ENCODE measurements at regions not wholly inside any gene's neighbourhood (a gene's known extent, or its start where the extent isn't known, plus 50 kb on each side); places are given as distances from the start of the nearest gene placed in this dataset.

- intact Hi-C loops (cut with DNase I), result loop anchor here (10.0 kb wide), 2 partner anchors 185 to 625 kb away; partner anchors contain the start of gene UBE2E3
- no peaks in the 10 kb centered on the region for H3K36me3 ChIP-seq
- no peak overlapping the region for H3K27ac ChIP-seq
- no peaks in the 10 kb centered on the region for H3K27me3 ChIP-seq
- peaks cover 0 to 8% (median 7%) of the 10 kb centered on the region in 4 donors for H3K4me1 ChIP-seq
- no peaks in the 10 kb centered on the region for H3K9me3 ChIP-seq
- TF ChIP-seq EP300 (IDR thresholded peaks at IDR 0.05), result no peak
- TF ChIP-seq POLR2AphosphoS5 (IDR thresholded peaks at IDR 0.05), result no peak
- TF ChIP-seq CTCF (IDR thresholded peaks at IDR 0.05), result no peak
- TF ChIP-seq POLR2A (IDR thresholded peaks at IDR 0.05), result no peak
- H3K4me3 ChIP-seq, result no peak overlapping the region
- DNase-seq, result no peak
- WGBS, 2 donors, result 77 to 80% methylated on average over 1 of the region's 1 CpG
Measured at GRCh38 chr2:180359522-180360282, 352.6 kb upstream of the CWC22 start.

- intact Hi-C loops (cut with DNase I), result no loop called here
- no peak overlapping the region for H3K27ac ChIP-seq
- H3K4me1 ChIP-seq, result no peaks in the 10 kb centered on the region
- 95 to 97% methylated on average over 2 of the region's 2 CpGs for WGBS, 2 donors
- H3K36me3 ChIP-seq, result no peaks in the 10 kb centered on the region
- TF ChIP-seq POLR2AphosphoS5 (IDR thresholded peaks at IDR 0.05) (no peak), EP300 (IDR thresholded peaks at IDR 0.05) (no peak), CTCF (IDR thresholded peaks at IDR 0.05) (no peak), POLR2A (IDR thresholded peaks at IDR 0.05) (no peak)
- no peak for DNase-seq
- H3K27me3 ChIP-seq, result no peaks in the 10 kb centered on the region
- H3K9me3 ChIP-seq, result no peaks in the 10 kb centered on the region
- no peak overlapping the region for H3K4me3 ChIP-seq
Measured at GRCh38 chr2:180358458-180358857, 351.4 kb upstream of the CWC22 start.

DNA sequence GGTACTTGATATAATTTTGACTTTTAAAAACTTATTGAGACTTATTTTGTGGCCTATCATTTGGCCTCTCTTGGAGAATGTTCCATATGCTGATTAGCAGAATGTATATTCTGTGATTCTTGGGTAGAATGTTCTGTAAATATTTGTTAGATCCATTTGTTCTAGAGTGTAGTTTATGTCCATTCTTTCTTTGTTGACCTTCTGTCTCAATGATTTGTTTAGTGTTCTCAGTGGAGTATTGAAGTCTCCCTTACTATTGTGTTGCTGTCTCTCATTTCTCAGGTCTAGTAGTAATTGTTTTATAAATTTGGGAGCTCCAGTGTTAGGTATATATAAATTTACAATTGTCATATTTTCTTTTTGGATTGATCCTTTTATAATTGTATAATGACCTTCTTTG is 349.6 kb upstream of the CWC22 start:
- Histone ChIP-seq H3K4me3 (no peak overlapping the region), H3K4me1 (no peaks in the 10 kb centered on the region), H3K36me3 (no peaks in the 10 kb centered on the region), H3K27ac (no peak overlapping the region), H3K9me3 (no peaks in the 10 kb centered on the region), H3K27me3 (no peaks in the 10 kb centered on the region)
- intact Hi-C loops (cut with DNase I), result no loop called here
- no peak for DNase-seq
- TF ChIP-seq POLR2AphosphoS5 (IDR thresholded peaks at IDR 0.05) (no peak), CTCF (IDR thresholded peaks at IDR 0.05) (no peak), POLR2A (IDR thresholded peaks at IDR 0.05) (no peak)

DNA sequence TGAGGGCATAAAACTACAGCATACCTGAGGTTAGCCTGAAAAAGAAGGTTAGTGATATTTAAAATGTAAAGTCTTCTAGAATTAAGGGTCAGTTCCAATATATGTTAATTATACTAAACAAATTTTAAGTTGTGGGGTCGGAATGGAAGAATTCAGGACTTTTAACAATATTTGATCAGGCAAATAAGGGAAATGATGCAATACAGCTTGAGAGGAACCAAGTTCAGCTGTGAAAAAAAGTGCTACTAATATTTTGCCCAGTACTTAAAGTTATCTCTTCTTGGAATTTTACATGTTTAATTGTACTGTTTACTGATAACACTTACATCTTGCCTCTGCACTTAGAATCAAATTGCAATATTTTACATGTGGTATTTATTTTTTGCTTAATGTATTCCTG is 345.5 kb upstream of the CWC22 start:
- Histone ChIP-seq H3K4me3 (no peak overlapping the region), H3K27me3 (no peaks in the 10 kb centered on the region), H3K36me3 (no peaks in the 10 kb centered on the region), H3K9me3 (no peaks in the 10 kb centered on the region), H3K4me1 (no peaks in the 10 kb centered on the region), H3K27ac (no peak overlapping the region)
- WGBS, 2 donors, result 30 to 48% methylated on average over 1 of the region's 1 CpG
- no peak for DNase-seq
- intact Hi-C loops (cut with DNase I), result no loop called here
- no peak for TF ChIP-seq POLR2AphosphoS5 (IDR thresholded peaks at IDR 0.05)
- no peak for TF ChIP-seq EP300 (IDR thresholded peaks at IDR 0.05)
- TF ChIP-seq POLR2A (IDR thresholded peaks at IDR 0.05), result no peak
- TF ChIP-seq CTCF (IDR thresholded peaks at IDR 0.05), result no peak

DNA sequence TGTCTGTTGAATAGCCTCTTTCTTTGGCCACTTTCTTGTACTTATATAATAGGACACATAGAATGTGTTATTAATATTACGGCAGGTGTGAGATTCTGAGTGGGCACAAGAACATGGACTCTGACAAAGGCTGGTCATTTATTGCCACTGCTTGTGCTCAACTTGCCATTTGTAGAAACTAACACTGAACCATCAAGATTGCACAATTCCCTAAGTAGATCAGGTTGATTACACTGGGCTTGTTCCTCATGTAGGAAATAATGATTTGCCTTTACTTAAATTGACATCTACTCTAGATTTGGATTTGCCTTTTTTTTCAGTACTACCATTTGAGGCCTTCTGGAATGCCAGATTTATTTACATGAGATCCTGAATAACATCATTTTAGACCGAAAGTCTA is 342.7 kb upstream of the CWC22 start:
- Histone ChIP-seq H3K4me3 (no peak overlapping the region), H3K27ac (no peak overlapping the region), H3K27me3 (no peaks in the 10 kb centered on the region), H3K9me3 (no peaks in the 10 kb centered on the region), H3K36me3 (no peaks in the 10 kb centered on the region), H3K4me1 (no peaks in the 10 kb centered on the region)
- intact Hi-C loops (cut with DNase I), result no loop called here
- no peak for TF ChIP-seq CTCF (IDR thresholded peaks at IDR 0.05)
- TF ChIP-seq POLR2AphosphoS5 (IDR thresholded peaks at IDR 0.05), result no peak
- TF ChIP-seq EP300 (IDR thresholded peaks at IDR 0.05), result no peak
- TF ChIP-seq POLR2A (IDR thresholded peaks at IDR 0.05), result no peak
- DNase-seq, result no peak
- WGBS, 2 donors, result 92 to 94% methylated on average over 2 of the region's 2 CpGs

Data from sigmoid colon (tissue), 6 donors.